ENCODE measurements at regions not wholly inside any gene's neighbourhood (a gene's known extent, or its start where the extent isn't known, plus 50 kb on each side); places are given as distances from the start of the nearest gene placed in this dataset.

DNA sequence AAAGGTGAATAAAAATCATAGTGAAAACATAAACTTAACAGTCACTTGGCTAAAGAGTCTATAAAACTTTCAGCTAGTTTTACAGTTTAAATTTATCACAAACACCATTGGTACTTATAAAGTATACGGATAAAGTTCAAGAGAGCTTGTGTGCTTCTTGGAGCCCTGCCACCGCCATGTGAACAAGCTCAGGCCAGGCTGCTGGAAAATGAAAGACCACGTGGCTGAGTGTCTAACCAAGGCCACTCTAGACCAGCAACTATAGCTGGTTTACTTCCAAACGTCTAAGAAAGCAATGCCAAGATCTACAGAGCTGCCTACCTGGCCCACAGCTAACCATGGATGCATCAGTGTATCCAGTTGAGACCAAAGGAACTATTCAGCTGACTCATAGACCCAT lies 66.3 kb upstream of the API5 start:
- TF ChIP-seq TAF1 (IDR thresholded peaks at IDR 0.05; ENCODE audit: low read depth) (no peak), ZBTB7A (IDR thresholded peaks at IDR 0.05; ENCODE audit: low read depth) (no peak), RAD21 (IDR thresholded peaks at IDR 0.05; ENCODE audit: low read depth) (no peak), CREB1 (IDR thresholded peaks at IDR 0.05; ENCODE audit: low read depth) (no peak), NFIC (IDR thresholded peaks at IDR 0.05) (no peak), REST (IDR thresholded peaks at IDR 0.05; ENCODE audit: low read depth) (no peak), EGR1 (IDR thresholded peaks at IDR 0.05) (no peak)
- TF ChIP-seq, protein P1, sequence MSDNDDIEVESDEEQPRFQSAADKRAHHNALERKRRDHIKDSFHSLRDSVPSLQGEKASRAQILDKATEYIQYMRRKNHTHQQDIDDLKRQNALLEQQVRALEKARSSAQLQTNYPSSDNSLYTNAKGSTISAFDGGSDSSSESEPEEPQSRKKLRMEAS (IDR thresholded peaks at IDR 0.05), result no peak

GRCh38 chr11:43250309-43250708 lies 61.5 kb upstream of the API5 start:
- no peak for TF ChIP-seq TAF1 (IDR thresholded peaks at IDR 0.05; ENCODE audit: low read depth)
- no peak for TF ChIP-seq RAD21 (IDR thresholded peaks at IDR 0.05; ENCODE audit: low read depth)
- no peak for TF ChIP-seq CREB1 (IDR thresholded peaks at IDR 0.05; ENCODE audit: low read depth)
- TF ChIP-seq TEAD4 (IDR thresholded peaks at IDR 0.05), result no peak
- no peak for TF ChIP-seq USF1 (IDR thresholded peaks at IDR 0.05)
- TF ChIP-seq, protein P1 (IDR thresholded peaks at IDR 0.05), result no peak

GRCh38 chr11:43261775-43262174 lies 50.0 kb upstream of the API5 start:
- TF ChIP-seq, protein P1 (IDR thresholded peaks at IDR 0.05), result no peak
- TF ChIP-seq RAD21 (IDR thresholded peaks at IDR 0.05; ENCODE audit: low read depth) (no peak), TEAD4 (IDR thresholded peaks at IDR 0.05) (no peak), USF1 (IDR thresholded peaks at IDR 0.05) (no peak)
